ENCODE measurements at regions not wholly inside any gene's neighbourhood (a gene's known extent, or its start where the extent isn't known, plus 50 kb on each side); places are given as distances from the start of the nearest gene placed in this dataset.

- TF ChIP-seq POLR2AphosphoS5 (IDR thresholded peaks at IDR 0.05) (no peak), CTCF (IDR thresholded peaks at IDR 0.05) (no peak)
Observed at GRCh38 chr17:71004413-71004812, 835.1 kb downstream of the KCNJ2 start.
